ENCODE measurements at regions not wholly inside any gene's neighbourhood (a gene's known extent, or its start where the extent isn't known, plus 50 kb on each side); places are given as distances from the start of the nearest gene placed in this dataset.

- no peak for DNase-seq (ENCODE audit: low read depth in 1 of 2, low spot score in 2 of 2)
- Histone ChIP-seq H3K4me3 (no peak overlapping the region), H3K27me3 (replicated peaks) (no peaks in the 10 kb centered on the region), H3K9me3 (replicated peaks) (no peaks in the 10 kb centered on the region), H3K27ac (no peak overlapping the region), H3K36me3 (no peaks in the 10 kb centered on the region), H3K4me1 (replicated peaks) (no peaks in the 10 kb centered on the region)
Observed at GRCh38 chrX:4151798-4152197, 438.3 kb upstream of the PRKX start.

GRCh38 chrX:4150259-4150658 lies 436.8 kb upstream of the PRKX start:
- Histone ChIP-seq H3K9me3 (replicated peaks) (no peaks in the 10 kb centered on the region), H3K4me1 (replicated peaks) (no peaks in the 10 kb centered on the region), H3K27ac (no peak overlapping the region), H3K27me3 (replicated peaks) (no peaks in the 10 kb centered on the region), H3K4me3 (no peak overlapping the region), H3K36me3 (no peaks in the 10 kb centered on the region)
- DNase-seq (ENCODE audit: low read depth in 1 of 2, low spot score in 2 of 2), result no peak

- H3K4me1 ChIP-seq (replicated peaks), result no peaks in the 10 kb centered on the region
- H3K27me3 ChIP-seq (replicated peaks), result no peaks in the 10 kb centered on the region
- H3K4me3 ChIP-seq, result no peak overlapping the region
- H3K36me3 ChIP-seq, result no peaks in the 10 kb centered on the region
- no peak for DNase-seq (ENCODE audit: low read depth in 1 of 2, low spot score in 2 of 2)
- no peak overlapping the region for H3K27ac ChIP-seq
- H3K9me3 ChIP-seq (replicated peaks), result no peaks in the 10 kb centered on the region
Observed at GRCh38 chrX:4129626-4130025, 416.2 kb upstream of the PRKX start.

GRCh38 chrX:4118666-4119530 lies 405.4 kb upstream of the PRKX start:
- Histone ChIP-seq H3K36me3 (no peaks in the 10 kb centered on the region), H3K4me3 (no peak overlapping the region), H3K27ac (no peak overlapping the region), H3K27me3 (replicated peaks) (no peaks in the 10 kb centered on the region), H3K9me3 (replicated peaks) (no peaks in the 10 kb centered on the region), H3K4me1 (replicated peaks) (no peaks in the 10 kb centered on the region)
- no peak for DNase-seq (ENCODE audit: low read depth in 1 of 2, low spot score in 2 of 2)

- DNase-seq (ENCODE audit: low read depth in 1 of 2, low spot score in 2 of 2), result no peak
- H3K27me3 ChIP-seq (replicated peaks), result no peaks in the 10 kb centered on the region
- H3K4me1 ChIP-seq (replicated peaks), result no peaks in the 10 kb centered on the region
- no peak overlapping the region for H3K27ac ChIP-seq
- H3K9me3 ChIP-seq (replicated peaks), result no peaks in the 10 kb centered on the region
- no peak overlapping the region for H3K4me3 ChIP-seq
- no peaks in the 10 kb centered on the region for H3K36me3 ChIP-seq
Observed at GRCh38 chrX:4110964-4111363, 397.5 kb upstream of the PRKX start.

GRCh38 chrX:4094926-4095325 lies 381.5 kb upstream of the PRKX start:
- Histone ChIP-seq H3K4me1 (replicated peaks) (no peaks in the 10 kb centered on the region), H3K27me3 (replicated peaks) (no peaks in the 10 kb centered on the region), H3K9me3 (replicated peaks) (no peaks in the 10 kb centered on the region), H3K36me3 (no peaks in the 10 kb centered on the region), H3K27ac (no peak overlapping the region), H3K4me3 (no peak overlapping the region)
- DNase-seq (ENCODE audit: low read depth in 1 of 2, low spot score in 2 of 2), result no peak

- H3K9me3 ChIP-seq (replicated peaks), result no peaks in the 10 kb centered on the region
- H3K4me3 ChIP-seq, result no peak overlapping the region
- no peak for DNase-seq (ENCODE audit: low read depth in 1 of 2, low spot score in 2 of 2)
- no peaks in the 10 kb centered on the region for H3K36me3 ChIP-seq
- H3K4me1 ChIP-seq (replicated peaks), result no peaks in the 10 kb centered on the region
- no peak overlapping the region for H3K27ac ChIP-seq
- H3K27me3 ChIP-seq (replicated peaks), result no peaks in the 10 kb centered on the region
Observed at GRCh38 chrX:4091046-4091760, 377.8 kb upstream of the PRKX start.

- DNase-seq (ENCODE audit: low read depth in 1 of 2, low spot score in 2 of 2), result no peak
- Histone ChIP-seq H3K27me3 (replicated peaks) (no peaks in the 10 kb centered on the region), H3K4me3 (no peak overlapping the region), H3K4me1 (replicated peaks) (no peaks in the 10 kb centered on the region), H3K9me3 (replicated peaks) (no peaks in the 10 kb centered on the region), H3K27ac (no peak overlapping the region), H3K36me3 (no peaks in the 10 kb centered on the region)
Observed at GRCh38 chrX:4059893-4060292, 346.4 kb upstream of the PRKX start.

GRCh38 chrX:4043951-4044350 lies 330.5 kb upstream of the PRKX start:
- Histone ChIP-seq H3K9me3 (replicated peaks) (no peaks in the 10 kb centered on the region), H3K36me3 (no peaks in the 10 kb centered on the region), H3K4me1 (replicated peaks) (no peaks in the 10 kb centered on the region), H3K4me3 (no peak overlapping the region), H3K27me3 (replicated peaks) (no peaks in the 10 kb centered on the region), H3K27ac (no peak overlapping the region)
- DNase-seq (ENCODE audit: low read depth in 1 of 2, low spot score in 2 of 2), result no peak

- DNase-seq (ENCODE audit: low read depth in 1 of 2, low spot score in 2 of 2), result no peak
- no peak overlapping the region for H3K4me3 ChIP-seq
Observed at GRCh38 chrX:4035874-4036273, 322.4 kb upstream of the PRKX start.

GRCh38 chrX:4028151-4028550 lies 314.7 kb upstream of the PRKX start:
- Histone ChIP-seq H3K4me3 (no peak overlapping the region), H3K27ac (no peak overlapping the region), H3K36me3 (no peaks in the 10 kb centered on the region), H3K27me3 (replicated peaks) (no peaks in the 10 kb centered on the region), H3K4me1 (replicated peaks) (no peaks in the 10 kb centered on the region), H3K9me3 (replicated peaks) (no peaks in the 10 kb centered on the region)
- no peak for DNase-seq (ENCODE audit: low read depth in 1 of 2, low spot score in 2 of 2)

More at GRCh38 chrX:4035874-4036273, 322.4 kb upstream of the PRKX start:
- no peaks in the 10 kb centered on the region for H3K27me3 ChIP-seq (replicated peaks)
- H3K4me1 ChIP-seq (replicated peaks), result no peaks in the 10 kb centered on the region
- H3K36me3 ChIP-seq, result no peaks in the 10 kb centered on the region
- no peak overlapping the region for H3K27ac ChIP-seq
- no peaks in the 10 kb centered on the region for H3K9me3 ChIP-seq (replicated peaks)

GRCh38 chrX:4005281-4005680 lies 291.8 kb upstream of the PRKX start:
- no peaks in the 10 kb centered on the region for H3K27me3 ChIP-seq (replicated peaks)
- no peaks in the 10 kb centered on the region for H3K4me1 ChIP-seq (replicated peaks)
- no peak overlapping the region for H3K4me3 ChIP-seq
- DNase-seq (ENCODE audit: low read depth in 1 of 2, low spot score in 2 of 2), result no peak
- no peaks in the 10 kb centered on the region for H3K36me3 ChIP-seq
- H3K9me3 ChIP-seq (replicated peaks), result no peaks in the 10 kb centered on the region
- no peak overlapping the region for H3K27ac ChIP-seq

- Histone ChIP-seq H3K36me3 (no peaks in the 10 kb centered on the region), H3K4me3 (no peak overlapping the region), H3K9me3 (replicated peaks) (no peaks in the 10 kb centered on the region), H3K4me1 (replicated peaks) (no peaks in the 10 kb centered on the region), H3K27ac (no peak overlapping the region), H3K27me3 (replicated peaks) (no peaks in the 10 kb centered on the region)
- DNase-seq (ENCODE audit: low read depth in 1 of 2, low spot score in 2 of 2), result no peak
Observed at GRCh38 chrX:4004822-4005221, 291.4 kb upstream of the PRKX start.

GRCh38 chrX:3994315-3994714 lies 280.9 kb upstream of the PRKX start:
- Histone ChIP-seq H3K27me3 (replicated peaks) (no peaks in the 10 kb centered on the region), H3K4me3 (no peak overlapping the region), H3K9me3 (replicated peaks) (no peaks in the 10 kb centered on the region), H3K4me1 (replicated peaks) (no peaks in the 10 kb centered on the region), H3K27ac (no peak overlapping the region), H3K36me3 (no peaks in the 10 kb centered on the region)
- no peak for DNase-seq (ENCODE audit: low read depth in 1 of 2, low spot score in 2 of 2)

Measured in SJSA1 (cell line).